OCI-LY1 (cell line): ENCODE measurements at regions not wholly inside any gene's neighbourhood (a gene's known extent, or its start where the extent isn't known, plus 50 kb on each side); places are given as distances from the start of the nearest gene placed in this dataset.

Experiments
- H2AFZ ChIP-seq: fragments of 200-600 bp; sonication (generic), shearing (Covaris generic); 2 replicates; pipeline ENCODE4 v1.6.0; 2014; ENCODE audit warnings: antibody characterized with exemption, mild to moderate bottlenecking, low read length
- H3F3A ChIP-seq: fragments of 200-600 bp; sonication (generic), shearing (Covaris generic); 2 replicates; pipeline ENCODE4 v1.6.0; 2014; ENCODE audit warnings: mild to moderate bottlenecking, antibody characterized with exemption, low read length, moderate library complexity; ENCODE audit not compliant: insufficient read depth
- H3K27ac ChIP-seq: fragments of 200-600 bp; sonication (generic); 2 replicates; pipeline ENCODE4 v1.5.1; 2014; ENCODE audit warnings: low read length, mixed run types, mild to moderate bottlenecking, low read depth; ENCODE audit not compliant: poor library complexity, severe bottlenecking
- H3K27me3 ChIP-seq: fragments of 200-600 bp; sonication (generic); 2 replicates; pipeline ENCODE4 v1.6.0; 2014; ENCODE audit warnings: antibody characterized with exemption, mild to moderate bottlenecking, low read length, moderate library complexity; ENCODE audit not compliant: insufficient read depth
- H3K36me3 ChIP-seq: fragments of 200-600 bp; sonication (generic); 2 replicates; pipeline ENCODE4 v1.6.1; 2014; ENCODE audit warnings: mild to moderate bottlenecking, antibody characterized with exemption, low read length, moderate library complexity, mixed read lengths; ENCODE audit not compliant: insufficient read depth
- H3K4me1 ChIP-seq: fragments of 200-600 bp; sonication (generic); 2 replicates; pipeline ENCODE4 v1.5.1; 2014; ENCODE audit warnings: mild to moderate bottlenecking, low read length, moderate library complexity; ENCODE audit not compliant: insufficient read depth, severe bottlenecking
- H3K4me2 ChIP-seq: fragments of 200-600 bp; sonication (generic), shearing (Covaris generic); 2 replicates; pipeline ENCODE4 v1.6.1; 2014; ENCODE audit warnings: low read length
- H3K4me3 ChIP-seq: fragments of 200-600 bp; sonication (generic); 2 replicates; pipeline ENCODE4 v1.5.1; 2014; ENCODE audit warnings: low read length, low read depth, mild to moderate bottlenecking, mixed read lengths; ENCODE audit not compliant: poor library complexity, severe bottlenecking
- H3K79me2 ChIP-seq: fragments of 200-600 bp; shearing (Covaris generic); 2 replicates; pipeline ENCODE4 v1.6.1; 2016; ENCODE audit warnings: mixed run types, low read length, mixed read lengths; ENCODE audit not compliant: insufficient read depth
- H3K9ac ChIP-seq: fragments of 200-600 bp; sonication (generic), shearing (Covaris generic); 2 replicates; pipeline ENCODE4 v1.6.1; 2014; ENCODE audit warnings: mild to moderate bottlenecking, low read length, mixed read lengths
- H3K9me2 ChIP-seq: fragments of 200-600 bp; sonication (generic), shearing (Covaris generic); 2 replicates; pipeline ENCODE4 v1.6.1; 2014; ENCODE audit warnings: low read depth, mild to moderate bottlenecking, low read length, mixed read lengths
- H3K9me3 ChIP-seq: fragments of 200-600 bp; shearing (Covaris generic); 2 replicates; pipeline ENCODE4 v1.6.1; 2014; ENCODE audit warnings: low read length, mixed read lengths
- H4K20me1 ChIP-seq: fragments of 200-600 bp; sonication (generic), shearing (Covaris generic); 2 replicates; pipeline ENCODE4 v1.6.0; 2016; ENCODE audit warnings: mild to moderate bottlenecking, low read length; ENCODE audit not compliant: insufficient read depth
- CTCF ChIP-seq: fragments of 200-600 bp; sonication (generic), shearing (Covaris generic); IDR thresholded peaks from 2 replicates; pipeline ENCODE4 v1.5.1; 2017; ENCODE audit warnings: mild to moderate bottlenecking, antibody characterized with exemption, low read length, moderate library complexity, mixed read lengths
- EZH2 ChIP-seq: fragments of 200-600 bp; sonication (generic), shearing (Covaris generic); IDR thresholded peaks from 2 replicates; pipeline ENCODE4 v1.8.0; 2017; ENCODE audit warnings: borderline replicate concordance, mixed run types, mild to moderate bottlenecking, antibody characterized with exemption, low read length, moderate library complexity, mixed read lengths

DNA sequence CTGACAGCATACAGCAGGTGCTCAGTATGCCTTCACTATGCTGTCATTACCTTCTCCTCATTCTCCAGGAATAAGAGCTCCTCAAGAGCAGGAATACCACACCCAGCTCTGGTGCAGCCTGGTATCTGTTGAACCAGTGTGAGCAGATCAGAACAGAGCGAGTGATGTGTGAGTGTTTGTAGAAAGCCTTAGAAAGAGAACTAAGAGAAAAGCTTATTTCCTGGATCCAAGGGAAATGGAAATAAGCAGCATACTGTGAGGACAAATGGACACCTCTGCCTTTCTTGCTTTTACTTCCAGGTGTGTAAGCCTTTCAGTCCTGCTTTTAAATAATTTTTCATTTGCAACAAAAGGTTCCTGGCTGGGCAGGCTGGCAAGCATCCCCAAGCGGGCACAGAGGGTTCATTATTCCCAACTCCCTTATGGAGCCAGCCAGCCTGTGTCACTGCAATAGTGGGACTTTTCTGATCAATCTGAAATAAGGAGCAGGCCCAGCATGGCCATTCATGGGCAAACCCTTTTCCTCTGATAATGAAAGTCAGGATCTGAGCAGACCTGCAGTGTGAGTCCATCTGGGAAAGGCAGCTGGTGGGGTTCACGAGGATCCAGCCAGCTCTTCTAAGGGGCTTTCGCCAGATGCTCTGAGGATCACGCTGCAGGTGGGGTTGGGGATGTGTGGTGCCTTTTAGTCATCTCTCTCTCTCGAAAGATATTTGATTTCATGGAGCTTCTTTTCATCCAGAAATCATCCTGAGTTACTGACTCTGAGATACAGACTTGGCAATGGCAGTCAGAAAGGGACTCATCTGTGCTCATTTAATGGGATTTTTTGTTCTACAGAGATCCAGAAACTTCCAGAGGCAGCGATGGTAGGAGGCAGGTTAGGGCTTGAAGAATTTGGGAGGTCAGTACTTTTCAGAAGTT, 594.9 kb upstream of the CFAP20DC start:
- Histone ChIP-seq H2AFZ (no peak overlapping the region), H3K4me3 (no peak overlapping the region), H3K4me2 (no peak overlapping the region), H3K36me3 (no peaks in the 10 kb centered on the region), H3K9ac (no peak overlapping the region), H3K79me2 (no peaks in the 10 kb centered on the region), H3K9me3 (no peaks in the 10 kb centered on the region), H3K27ac (no peak overlapping the region), H4K20me1 (no peaks in the 10 kb centered on the region), H3K9me2 (no peaks in the 10 kb centered on the region), H3K27me3 (no peaks in the 10 kb centered on the region), H3F3A (no peaks in the 10 kb centered on the region), H3K4me1 (no peaks in the 10 kb centered on the region)
- TF ChIP-seq EZH2 (no peak), CTCF (no peak)

GRCh38 chr3:59641169-59641899, 591.5 kb upstream of the CFAP20DC start:
- no peaks in the 10 kb centered on the region for H3K9me2 ChIP-seq
- no peak overlapping the region for H3K27ac ChIP-seq
- H3K4me2 ChIP-seq: no peak overlapping the region
- no peaks in the 10 kb centered on the region for H3K27me3 ChIP-seq
- H3K79me2 ChIP-seq: no peaks in the 10 kb centered on the region
- H2AFZ ChIP-seq: no peak overlapping the region
- no peaks in the 10 kb centered on the region for H3K36me3 ChIP-seq
- TF ChIP-seq EZH2 (no peak), CTCF (no peak)
- no peak overlapping the region for H3K4me3 ChIP-seq
- no peaks in the 10 kb centered on the region for H4K20me1 ChIP-seq
- no peaks in the 10 kb centered on the region for H3K9me3 ChIP-seq
- H3F3A ChIP-seq: no peaks in the 10 kb centered on the region
- H3K4me1 ChIP-seq: no peaks in the 10 kb centered on the region
- H3K9ac ChIP-seq: no peak overlapping the region

DNA sequence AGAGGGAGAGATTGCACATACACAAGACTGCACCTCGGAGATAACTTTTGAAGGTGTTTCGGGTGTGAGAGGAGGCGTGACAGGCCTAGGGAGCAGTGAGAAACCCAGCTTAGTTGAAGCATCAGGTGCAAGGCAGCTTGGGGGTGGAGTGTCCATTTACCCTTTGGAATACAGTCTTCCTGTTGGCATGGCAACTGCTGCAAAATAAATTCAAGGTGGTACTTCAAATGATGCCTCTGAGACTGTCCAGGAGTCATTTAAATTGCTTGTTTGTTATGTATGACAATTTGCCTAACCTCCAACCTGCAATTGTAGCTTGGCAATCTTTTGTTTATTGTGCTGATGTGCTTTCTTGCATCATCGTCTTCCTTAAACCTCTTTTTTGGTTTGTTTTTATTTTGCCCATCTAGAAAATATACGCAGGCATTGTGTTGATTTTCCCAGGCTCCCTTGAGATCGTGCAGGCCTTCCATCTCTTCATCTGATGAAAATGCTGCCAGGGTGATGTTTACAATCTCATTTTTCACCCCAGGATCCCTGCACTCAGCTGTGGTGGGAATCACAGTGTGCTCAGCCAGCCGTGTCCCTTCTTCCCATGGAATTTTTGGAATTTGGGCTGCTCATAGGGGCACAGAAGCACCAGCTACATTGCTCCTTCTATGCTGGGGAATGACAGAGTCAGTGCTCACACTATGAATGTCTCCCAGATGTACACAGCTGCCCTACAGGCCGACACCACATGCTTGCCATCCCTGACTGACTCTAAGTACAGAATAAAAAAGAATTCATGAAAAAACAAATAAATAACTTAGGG, 583.1 kb upstream of the CFAP20DC start:
- H3K79me2 ChIP-seq: no peaks in the 10 kb centered on the region
- no peaks in the 10 kb centered on the region for H3K9me2 ChIP-seq
- no peaks in the 10 kb centered on the region for H3F3A ChIP-seq
- no peak overlapping the region for H2AFZ ChIP-seq
- no peak overlapping the region for H3K27ac ChIP-seq
- no peaks in the 10 kb centered on the region for H3K27me3 ChIP-seq
- H3K4me2 ChIP-seq: no peak overlapping the region
- H3K36me3 ChIP-seq: no peaks in the 10 kb centered on the region
- H3K9me3 ChIP-seq: no peaks in the 10 kb centered on the region
- TF ChIP-seq CTCF (no peak), EZH2 (no peak)
- no peaks in the 10 kb centered on the region for H4K20me1 ChIP-seq
- H3K9ac ChIP-seq: no peak overlapping the region
- no peak overlapping the region for H3K4me3 ChIP-seq
- H3K4me1 ChIP-seq: no peaks in the 10 kb centered on the region
